ENCODE measurements at regions not wholly inside any gene's neighbourhood (a gene's known extent, or its start where the extent isn't known, plus 50 kb on each side); places are given as distances from the start of the nearest gene placed in this dataset.

DNA sequence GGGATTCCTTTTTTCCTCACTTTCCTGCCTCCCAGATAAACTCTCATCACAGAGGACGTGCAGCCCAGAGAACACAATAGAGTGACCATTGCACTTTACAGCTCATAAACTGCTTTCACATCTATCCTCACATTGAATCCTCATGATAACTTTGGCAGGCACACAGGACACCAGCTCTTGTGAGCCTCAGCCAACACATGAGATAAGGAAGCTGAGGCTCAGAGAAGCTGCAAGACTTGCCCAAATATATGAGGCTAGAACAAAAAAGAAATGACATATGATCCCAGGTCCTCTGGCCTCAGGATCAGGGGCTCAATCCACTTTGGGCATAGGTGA, 85.0 kb upstream of the CPEB2 start:
- no peak overlapping the region for H2BK5ac ChIP-seq (ENCODE audit: insufficient read length, low read length)
- H4K20me1 ChIP-seq (ENCODE audit: control insufficient read depth, insufficient read depth, insufficient read length), result no peaks in the 10 kb centered on the region
- H3K79me2 ChIP-seq (ENCODE audit: insufficient read depth, low read length), result no peaks in the 10 kb centered on the region
- no peaks in the 10 kb centered on the region for H3K9me3 ChIP-seq (ENCODE audit: control insufficient read depth, low read depth, low read length)
- H3K79me1 ChIP-seq (ENCODE audit: insufficient read depth, low read depth, low read length, poor library complexity, severe bottlenecking), result no peaks in the 10 kb centered on the region
- no peak overlapping the region for H2BK12ac ChIP-seq (ENCODE audit: insufficient read length, low read depth, low read length)
- no peak overlapping the region for H2AK5ac ChIP-seq (ENCODE audit: insufficient read length, low read length)
- DNase-seq, result no peak
- no peak overlapping the region for H3K56ac ChIP-seq (ENCODE audit: insufficient read length, low read depth, low read length)
- H4K91ac ChIP-seq (ENCODE audit: insufficient read length, low read depth, low read length), result no peak overlapping the region
- H3K27me3 ChIP-seq (ENCODE audit: insufficient read depth, low read length), result no peaks in the 10 kb centered on the region
- no peak overlapping the region for H3K14ac ChIP-seq (ENCODE audit: insufficient read depth, low read length)
- no peak overlapping the region for H3K4ac ChIP-seq (ENCODE audit: low read depth, low read length)
- Mint-ChIP-seq H3K4me1 (no peaks in the 10 kb centered on the region), H3K9me3 (no peaks in the 10 kb centered on the region), H3K36me3 (ENCODE audit: insufficient read depth in 1 of 3, low read depth in 3 of 3) (no peaks in the 10 kb centered on the region), H3K4me3 (no peak overlapping the region), H3K27ac (no peak overlapping the region), H3K27me3 (ENCODE audit: low read depth) (no peaks in the 10 kb centered on the region)
- no peak overlapping the region for H3K9ac ChIP-seq (ENCODE audit: extremely low read depth, insufficient read length, low read length)
- no peak overlapping the region for H3K27ac ChIP-seq (ENCODE audit: insufficient read length, low read depth, low read length)
- no peak overlapping the region for H3T11ph ChIP-seq (ENCODE audit: low read length)
- H4K5ac ChIP-seq (ENCODE audit: insufficient read length, low read depth, low read length), result no peak overlapping the region
- no peak overlapping the region for H2BK20ac ChIP-seq (ENCODE audit: low read depth, low read length, poor library complexity, severe bottlenecking)
- no peaks in the 10 kb centered on the region for H3K23me2 ChIP-seq (ENCODE audit: insufficient read length, low read depth, low read length, poor library complexity, severe bottlenecking)
- H2BK120ac ChIP-seq (ENCODE audit: low read depth, low read length, poor library complexity, severe bottlenecking), result no peak overlapping the region
- H3K23ac ChIP-seq (ENCODE audit: insufficient read length, low read depth, low read length), result no peak overlapping the region
- TF ChIP-seq, protein P1, sequence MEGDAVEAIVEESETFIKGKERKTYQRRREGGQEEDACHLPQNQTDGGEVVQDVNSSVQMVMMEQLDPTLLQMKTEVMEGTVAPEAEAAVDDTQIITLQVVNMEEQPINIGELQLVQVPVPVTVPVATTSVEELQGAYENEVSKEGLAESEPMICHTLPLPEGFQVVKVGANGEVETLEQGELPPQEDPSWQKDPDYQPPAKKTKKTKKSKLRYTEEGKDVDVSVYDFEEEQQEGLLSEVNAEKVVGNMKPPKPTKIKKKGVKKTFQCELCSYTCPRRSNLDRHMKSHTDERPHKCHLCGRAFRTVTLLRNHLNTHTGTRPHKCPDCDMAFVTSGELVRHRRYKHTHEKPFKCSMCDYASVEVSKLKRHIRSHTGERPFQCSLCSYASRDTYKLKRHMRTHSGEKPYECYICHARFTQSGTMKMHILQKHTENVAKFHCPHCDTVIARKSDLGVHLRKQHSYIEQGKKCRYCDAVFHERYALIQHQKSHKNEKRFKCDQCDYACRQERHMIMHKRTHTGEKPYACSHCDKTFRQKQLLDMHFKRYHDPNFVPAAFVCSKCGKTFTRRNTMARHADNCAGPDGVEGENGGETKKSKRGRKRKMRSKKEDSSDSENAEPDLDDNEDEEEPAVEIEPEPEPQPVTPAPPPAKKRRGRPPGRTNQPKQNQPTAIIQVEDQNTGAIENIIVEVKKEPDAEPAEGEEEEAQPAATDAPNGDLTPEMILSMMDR (conservative IDR thresholded peaks at IDR 0.05), result no peak
- H3K4me2 ChIP-seq (ENCODE audit: insufficient read depth, insufficient read length, low read length), result no peak overlapping the region
- H3K4me1 ChIP-seq (ENCODE audit: insufficient read depth, low read length), result no peaks in the 10 kb centered on the region
- no peak overlapping the region for H2AFZ ChIP-seq (ENCODE audit: low read length)
- no peak overlapping the region for H3K18ac ChIP-seq (ENCODE audit: insufficient read length, low read depth, low read length)
- H4K8ac ChIP-seq (replicated peaks; ENCODE audit: insufficient read length, low read depth, low read length), result no peak overlapping the region
- H2BK15ac ChIP-seq (ENCODE audit: low read depth, low read length), result no peak overlapping the region
- WGBS (ENCODE audit: extremely low coverage, insufficient read length, low lambda C conversion rate), result no CpG with 5 or more reads among the region's 1 CpG

Data from H9 (cell line).